ENCODE measurements at regions not wholly inside any gene's neighbourhood (a gene's known extent, or its start where the extent isn't known, plus 50 kb on each side); places are given as distances from the start of the nearest gene placed in this dataset.
"Not testable (repeated sequence)": the region's sequence is repeated elsewhere in the genome, so short reads cannot be mapped to it uniquely, and the experiment has no call there.

GRCh38 chr3:102005551-102005950 is 156.2 kb downstream of the NFKBIZ start:
- no peak overlapping the region for H3K9ac ChIP-seq (ENCODE audit: extremely low read depth, low read length, poor library complexity, severe bottlenecking)
- no peaks in the 10 kb centered on the region for H3K9me3 ChIP-seq (ENCODE audit: control insufficient read depth, low read length)
- H3K36me3 Mint-ChIP-seq (ENCODE audit: low read depth): no peaks in the 10 kb centered on the region
- no peaks in the 10 kb centered on the region for H3K4me1 ChIP-seq (ENCODE audit: control insufficient read depth, insufficient read depth, low read length)
- no peak overlapping the region for H3K4me3 Mint-ChIP-seq
- no peak overlapping the region for H3K27ac Mint-ChIP-seq
- no peak for TF ChIP-seq CTCF (conservative IDR thresholded peaks at IDR 0.05)
- no peak overlapping the region for H3K4me3 ChIP-seq (ENCODE audit: low read length)
- H3K36me3 ChIP-seq (ENCODE audit: control insufficient read depth, insufficient read depth, low read length): no peaks in the 10 kb centered on the region
- H3K27me3 ChIP-seq (ENCODE audit: control insufficient read depth, insufficient read depth, low read length, poor library complexity, severe bottlenecking): no peaks in the 10 kb centered on the region
- H3K9me3 Mint-ChIP-seq: peaks cover 26% of the 10 kb centered on the region
- peaks cover under 1% of the 10 kb centered on the region for H3K27me3 Mint-ChIP-seq (ENCODE audit: insufficient read depth)
- H3K4me1 Mint-ChIP-seq: no peaks in the 10 kb centered on the region
- no peak overlapping the region for H3K27ac ChIP-seq (ENCODE audit: low read depth, low read length)
- DNase-seq: no peak

GRCh38 chr3:102006812-102007485 is 157.6 kb downstream of the NFKBIZ start:
- no peak overlapping the region for H3K27ac ChIP-seq (ENCODE audit: low read depth, low read length)
- H3K9me3 Mint-ChIP-seq: peaks cover 29% of the 10 kb centered on the region

GRCh38 chr3:102008436-102008835 is 159.1 kb downstream of the NFKBIZ start:
- DNase-seq; H3K9me3 ChIP-seq (ENCODE audit: control insufficient read depth, low read length); H3K4me3 ChIP-seq (ENCODE audit: low read length); H3K36me3 Mint-ChIP-seq (ENCODE audit: low read depth); H3K27me3 ChIP-seq (ENCODE audit: control insufficient read depth, insufficient read depth, low read length, poor library complexity, severe bottlenecking); H3K4me1 ChIP-seq (ENCODE audit: control insufficient read depth, insufficient read depth, low read length); H3K4me1 Mint-ChIP-seq; H3K27me3 Mint-ChIP-seq (ENCODE audit: insufficient read depth); H3K4me3 Mint-ChIP-seq; H3K9ac ChIP-seq (ENCODE audit: extremely low read depth, low read length, poor library complexity, severe bottlenecking); H3K27ac Mint-ChIP-seq; H3K27ac ChIP-seq (ENCODE audit: low read depth, low read length); H3K36me3 ChIP-seq (ENCODE audit: control insufficient read depth, insufficient read depth, low read length): not testable (repeated sequence)
- 84 to 91% methylated on average over 10 to 11 of the region's 11 CpGs for WGBS, 2 experiments (ENCODE audit: insufficient coverage in 1 of 2, insufficient read length in 1 of 2)
- peaks cover 35% of the 10 kb centered on the region for H3K9me3 Mint-ChIP-seq

More at GRCh38 chr3:102006812-102007485, 157.6 kb downstream of the NFKBIZ start:
- Histone ChIP-seq H3K9ac (ENCODE audit: extremely low read depth, low read length, poor library complexity, severe bottlenecking) (no peak overlapping the region), H3K27me3 (ENCODE audit: control insufficient read depth, insufficient read depth, low read length, poor library complexity, severe bottlenecking) (no peaks in the 10 kb centered on the region), H3K4me1 (ENCODE audit: control insufficient read depth, insufficient read depth, low read length) (no peaks in the 10 kb centered on the region), H3K4me3 (ENCODE audit: low read length) (no peak overlapping the region), H3K36me3 (ENCODE audit: control insufficient read depth, insufficient read depth, low read length) (no peaks in the 10 kb centered on the region), H3K9me3 (ENCODE audit: control insufficient read depth, low read length) (no peaks in the 10 kb centered on the region)
- Mint-ChIP-seq H3K4me3 (no peak overlapping the region), H3K27ac (no peak overlapping the region), H3K36me3 (ENCODE audit: low read depth) (no peaks in the 10 kb centered on the region), H3K27me3 (ENCODE audit: insufficient read depth) (peaks cover 4% of the 10 kb centered on the region), H3K4me1 (no peaks in the 10 kb centered on the region)
- WGBS, 2 experiments (ENCODE audit: insufficient coverage in 1 of 2, insufficient read length in 1 of 2): 91 to 100% methylated on average over 1 of the region's 1 CpG
- DNase-seq: no peak
- TF ChIP-seq CTCF (conservative IDR thresholded peaks at IDR 0.05): no peak

- no peaks in the 10 kb centered on the region for H3K36me3 Mint-ChIP-seq (ENCODE audit: low read depth)
These were observed 167.1 kb downstream of the NFKBIZ start for GRCh38 chr3:102016417-102016816.

More at GRCh38 chr3:102016417-102016816, 167.1 kb downstream of the NFKBIZ start:
- Mint-ChIP-seq H3K4me1 (no peaks in the 10 kb centered on the region), H3K27ac (no peak overlapping the region), H3K4me3 (no peak overlapping the region), H3K27me3 (ENCODE audit: insufficient read depth) (peaks cover 26% of the 10 kb centered on the region), H3K9me3 (peaks cover 6% of the 10 kb centered on the region)
- Histone ChIP-seq H3K36me3 (ENCODE audit: control insufficient read depth, insufficient read depth, low read length) (no peaks in the 10 kb centered on the region), H3K27ac (ENCODE audit: low read depth, low read length) (no peak overlapping the region), H3K9me3 (ENCODE audit: control insufficient read depth, low read length) (no peaks in the 10 kb centered on the region), H3K27me3 (ENCODE audit: control insufficient read depth, insufficient read depth, low read length, poor library complexity, severe bottlenecking) (peaks cover 45% of the 10 kb centered on the region), H3K4me3 (ENCODE audit: low read length) (no peak overlapping the region), H3K9ac (ENCODE audit: extremely low read depth, low read length, poor library complexity, severe bottlenecking) (no peak overlapping the region), H3K4me1 (ENCODE audit: control insufficient read depth, insufficient read depth, low read length) (no peaks in the 10 kb centered on the region)
- no peak for DNase-seq
- TF ChIP-seq CTCF (conservative IDR thresholded peaks at IDR 0.05): no peak
- 57% methylated on average over 1 of the region's 1 CpG; no CpG with 5 or more reads in 1 of the 2 experiments for WGBS, 2 experiments (ENCODE audit: insufficient coverage in 1 of 2, insufficient read length in 1 of 2)

Measured in endodermal cell (in vitro differentiated cells).